Gastroesophageal sphincter (tissue), 4 donors: ENCODE measurements at regions not wholly inside any gene's neighbourhood (a gene's known extent, or its start where the extent isn't known, plus 50 kb on each side); places are given as distances from the start of the nearest gene placed in this dataset.

ENCODE experiments used
- ATAC-seq: fragments of 150-250 bp; one replicate; pipeline ENCODE4 v1.9.1; 2016; ENCODE audit warnings: mild to moderate bottlenecking, moderate library complexity
- H3K27ac ChIP-seq, 4 donors: fragments of 200-600 bp; sonication (generic) in 3 of 4; 1 replicate in 3 of 4; 2 replicates in 1 of 4; pipeline ENCODE4 v1.5.1; 2016 to 2019
- H3K27me3 ChIP-seq: fragments of 200-600 bp; sonication (generic); one replicate; pipeline ENCODE4 v1.5.1; 2019
- H3K36me3 ChIP-seq, 2 donors: fragments of 200-600 bp; sonication (generic); one replicate each; pipeline ENCODE4 v1.5.1; 2019; ENCODE audit warnings: control low read depth in 1 of 2
- H3K4me1 ChIP-seq, 3 donors: fragments of 200-600 bp; sonication (generic); 1 replicate in 2 of 3; 2 replicates in 1 of 3; pipeline ENCODE4 v1.5.1; 2016 to 2019; ENCODE audit warnings: control low read depth in 2 of 3
- H3K4me3 ChIP-seq, 2 donors: fragments of 200-600 bp; sonication (generic); one replicate each; pipeline ENCODE4 v1.5.1; 2019; ENCODE audit warnings: mild to moderate bottlenecking in 1 of 2, moderate library complexity in 1 of 2
- H3K9me3 ChIP-seq, 3 donors: fragments of 200-600 bp; sonication (generic); one replicate each; pipeline ENCODE4 v1.5.1; 2017 to 2019; ENCODE audit warnings: control low read depth in 2 of 3
- EP300 ChIP-seq: sonication (generic); formaldehyde crosslinking; IDR thresholded peaks from one replicate; pipeline ENCODE4 v1.6.1; 2017; ENCODE audit warnings: antibody characterized with exemption, mild to moderate bottlenecking
- POLR2A ChIP-seq, 2 donors: fragments of 450-650 bp; IDR thresholded peaks; one replicate each; pipeline ENCODE4 v1.6.1; 2017; ENCODE audit warnings: antibody characterized with exemption in 2 of 2, mild to moderate bottlenecking in 2 of 2, moderate library complexity in 1 of 2
- POLR2AphosphoS5 ChIP-seq: sonication (generic); formaldehyde crosslinking; IDR thresholded peaks from one replicate; pipeline ENCODE4 v1.6.1; 2017; ENCODE audit warnings: antibody characterized with exemption
- WGBS, 2 donors: methylation state at CpG; one replicate each; pipeline ENCODE4 v1.1.5; 2018; ENCODE audit warnings: low coverage in 1 of 2; 5-methylcytosine and 5-hydroxymethylcytosine counted together
- TF ChIP-seq, protein P1 (sequence below), 4 experiments: fragments of 200-600 bp in 2 of 4; fragments of 450-650 bp in 2 of 4; sonication (generic) in 1 of 4; IDR thresholded peaks; one replicate each; pipeline ENCODE4 v1.5.1; 2017 to 2019; ENCODE audit warnings: antibody characterized with exemption in 4 of 4, mild to moderate bottlenecking in 2 of 4, moderate library complexity in 2 of 4

DNA sequence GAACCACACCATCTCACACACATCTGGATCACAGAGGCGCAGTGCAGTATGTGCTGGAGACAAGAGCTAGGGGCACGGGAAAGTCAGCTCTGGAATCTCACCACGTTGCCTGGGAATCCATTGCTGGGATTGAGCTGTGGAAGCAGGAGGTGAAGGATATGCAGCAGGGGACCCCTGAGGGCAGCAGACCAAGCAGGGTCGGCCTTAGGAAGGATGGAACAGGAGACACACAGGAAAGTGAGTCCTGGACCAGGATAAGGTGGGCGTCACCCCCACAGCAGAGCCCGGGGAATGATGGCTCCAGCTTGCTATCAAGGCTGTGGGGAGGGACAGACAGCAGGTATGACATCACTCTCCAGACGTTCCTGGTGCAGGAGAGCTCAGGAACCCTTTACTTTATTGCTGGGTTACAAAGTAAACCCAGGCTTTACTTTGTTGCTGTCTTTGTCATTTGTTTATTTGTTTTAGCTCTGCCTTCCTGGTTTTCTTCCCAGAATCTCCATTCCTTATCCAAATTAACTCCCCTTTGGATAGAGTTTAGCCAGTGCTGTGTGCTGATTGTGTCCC, 329.8 kb upstream of the MYT1L start:
- TF ChIP-seq, protein P1, sequence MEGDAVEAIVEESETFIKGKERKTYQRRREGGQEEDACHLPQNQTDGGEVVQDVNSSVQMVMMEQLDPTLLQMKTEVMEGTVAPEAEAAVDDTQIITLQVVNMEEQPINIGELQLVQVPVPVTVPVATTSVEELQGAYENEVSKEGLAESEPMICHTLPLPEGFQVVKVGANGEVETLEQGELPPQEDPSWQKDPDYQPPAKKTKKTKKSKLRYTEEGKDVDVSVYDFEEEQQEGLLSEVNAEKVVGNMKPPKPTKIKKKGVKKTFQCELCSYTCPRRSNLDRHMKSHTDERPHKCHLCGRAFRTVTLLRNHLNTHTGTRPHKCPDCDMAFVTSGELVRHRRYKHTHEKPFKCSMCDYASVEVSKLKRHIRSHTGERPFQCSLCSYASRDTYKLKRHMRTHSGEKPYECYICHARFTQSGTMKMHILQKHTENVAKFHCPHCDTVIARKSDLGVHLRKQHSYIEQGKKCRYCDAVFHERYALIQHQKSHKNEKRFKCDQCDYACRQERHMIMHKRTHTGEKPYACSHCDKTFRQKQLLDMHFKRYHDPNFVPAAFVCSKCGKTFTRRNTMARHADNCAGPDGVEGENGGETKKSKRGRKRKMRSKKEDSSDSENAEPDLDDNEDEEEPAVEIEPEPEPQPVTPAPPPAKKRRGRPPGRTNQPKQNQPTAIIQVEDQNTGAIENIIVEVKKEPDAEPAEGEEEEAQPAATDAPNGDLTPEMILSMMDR (IDR thresholded peaks at IDR 0.05), result no peak
- H3K4me3 ChIP-seq, result no peak overlapping the region
- H3K27ac ChIP-seq, result no peak overlapping the region
- no peaks in the 10 kb centered on the region for H3K9me3 ChIP-seq
- H3K4me1 ChIP-seq, result peaks cover 0 to 46% (median 0%) of the 10 kb centered on the region in 3 donors
- WGBS, 2 donors, result 63 to 83% methylated on average over 1 to 4 of the region's 7 CpGs
- no peaks in the 10 kb centered on the region for H3K27me3 ChIP-seq
- no peaks in the 10 kb centered on the region for H3K36me3 ChIP-seq
- no peak for ATAC-seq

DNA sequence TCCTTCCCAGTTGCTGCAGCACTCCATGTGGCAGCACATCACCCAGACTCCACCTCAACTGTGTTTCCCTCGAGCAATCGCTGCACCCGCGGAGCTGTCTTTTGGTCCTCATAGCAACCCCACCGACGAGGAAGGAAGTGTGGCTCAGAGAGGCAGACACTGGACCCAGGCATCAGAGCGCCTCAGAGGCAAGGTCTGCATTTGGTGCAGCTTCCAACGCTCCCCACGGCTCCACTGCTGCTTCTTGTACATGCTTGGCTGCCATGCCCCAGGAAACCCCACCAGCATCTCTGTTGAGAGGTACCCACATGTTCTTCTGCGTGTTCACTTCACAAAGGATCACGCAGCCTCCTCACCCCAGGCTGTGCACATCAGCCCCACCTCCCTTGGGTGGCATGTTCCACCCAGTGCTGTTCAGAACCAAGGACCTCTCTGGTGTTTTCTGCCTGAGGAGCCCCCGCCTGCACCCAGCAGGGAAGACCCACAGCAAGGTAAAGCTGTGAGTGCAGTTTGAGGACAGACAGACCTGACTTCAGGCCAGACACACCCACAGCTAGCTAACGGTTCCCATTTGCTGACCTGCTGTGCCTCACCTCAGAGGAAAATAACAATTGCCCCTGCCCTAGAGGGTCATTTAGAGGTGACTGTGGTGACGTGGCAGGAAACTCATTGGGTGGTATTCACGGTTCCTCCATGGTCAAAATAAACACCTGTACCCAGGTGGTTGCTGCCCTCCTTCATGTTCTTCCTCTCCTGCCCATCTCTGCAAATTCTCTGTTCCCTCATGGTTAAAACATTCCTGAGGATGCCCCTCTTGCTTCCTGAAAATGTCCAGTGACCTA, 326.3 kb upstream of the MYT1L start:
- TF ChIP-seq, protein P1 (IDR thresholded peaks at IDR 0.05), result no peak
- TF ChIP-seq POLR2AphosphoS5 (no peak), POLR2A (IDR thresholded peaks at IDR 0.05) (no peak), EP300 (no peak)
- Histone ChIP-seq H3K36me3 (no peaks in the 10 kb centered on the region), H3K9me3 (no peaks in the 10 kb centered on the region), H3K27me3 (no peaks in the 10 kb centered on the region), H3K27ac (no peak overlapping the region), H3K4me3 (no peak overlapping the region), H3K4me1 (peaks cover 0 to 35% (median 0%) of the 10 kb centered on the region in 3 donors)
- WGBS, 2 donors, result 80% methylated on average over 3 of the region's 15 CpGs; no CpG with 5 or more reads in 1 of the 2 donors
- ATAC-seq, result no peak

DNA sequence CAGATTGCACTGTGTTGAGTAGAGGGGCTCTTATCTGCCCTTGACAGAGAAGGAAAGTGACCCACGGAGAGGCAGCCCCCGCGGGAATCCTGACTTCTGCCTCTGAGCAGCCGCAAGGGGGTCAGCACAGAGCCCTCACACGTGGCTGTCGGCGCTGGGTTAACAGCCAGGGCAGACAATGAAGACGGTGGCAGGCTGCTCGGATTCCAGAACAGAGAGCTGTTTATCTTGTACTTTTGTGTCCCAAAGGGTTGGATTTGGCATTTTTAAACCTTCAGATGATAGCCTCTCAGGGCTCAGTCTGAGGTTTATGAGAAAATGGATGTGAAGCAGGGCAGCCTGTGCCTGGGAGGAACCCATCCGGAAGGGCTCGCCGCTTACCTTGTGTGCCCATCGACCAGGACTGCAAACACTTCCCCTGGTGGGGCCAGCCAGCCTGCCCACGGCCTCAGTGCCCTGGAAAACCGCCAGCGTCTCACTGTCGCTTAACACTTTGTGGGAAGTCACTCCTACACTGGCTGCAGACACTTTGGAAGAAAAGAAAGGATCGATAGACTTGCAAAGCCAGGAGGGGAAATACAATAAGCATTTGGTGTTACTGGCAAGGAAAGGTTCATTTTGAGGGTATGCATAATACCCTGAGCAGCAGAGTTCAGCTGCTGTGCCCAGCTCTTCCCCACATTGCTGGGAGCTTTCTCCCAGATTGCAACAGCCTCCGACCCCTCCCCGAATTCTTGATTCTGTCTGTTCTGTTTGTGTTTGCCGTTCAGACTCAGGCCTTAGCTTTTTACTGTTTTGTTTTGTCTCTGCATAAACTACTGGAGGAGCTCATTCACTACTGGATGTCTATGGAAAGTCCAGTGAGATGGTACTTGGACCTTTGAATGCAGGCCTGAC, 325.3 kb upstream of the MYT1L start:
- no peak overlapping the region for H3K4me3 ChIP-seq
- ATAC-seq, result no peak

DNA sequence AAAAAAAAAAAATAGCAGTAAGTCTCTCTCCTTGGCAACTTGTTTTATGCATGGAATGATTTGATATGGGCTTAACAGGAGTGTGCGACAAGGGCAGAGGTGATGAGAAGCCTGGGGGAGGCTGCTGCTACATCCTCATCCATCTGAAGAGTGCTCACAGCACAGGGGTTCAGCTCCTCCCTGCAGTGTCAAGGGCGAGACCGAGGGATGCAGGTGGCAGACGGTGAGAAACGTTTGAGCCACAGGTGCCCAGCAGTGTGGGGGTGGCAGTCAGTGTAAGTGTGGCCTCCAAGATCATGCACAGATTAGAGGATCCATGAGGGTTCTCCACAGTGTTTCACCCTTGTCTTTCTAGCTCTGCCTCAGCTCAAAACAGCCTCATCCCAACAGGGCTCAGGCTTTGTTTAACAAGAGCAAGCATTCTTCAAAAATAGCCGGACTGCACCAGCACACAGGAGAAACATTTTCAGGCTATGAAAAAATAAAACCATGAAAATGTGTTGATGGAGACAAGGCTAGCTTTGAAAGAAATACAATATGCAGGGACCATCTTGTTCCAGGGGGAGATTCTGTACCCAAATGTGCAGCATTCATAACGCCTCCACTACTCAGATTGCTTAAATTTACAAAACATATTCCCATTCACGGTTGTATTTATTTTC, 324.5 kb upstream of the MYT1L start:
- Histone ChIP-seq H3K27ac (no peak overlapping the region), H3K4me3 (no peak overlapping the region)

More for the DNA sequence above, 325.3 kb upstream of the MYT1L start:
- peaks cover 0 to 25% (median 0%) of the 10 kb centered on the region in 3 donors for H3K4me1 ChIP-seq
- 26 to 53% methylated on average over 4 to 19 of the region's 21 CpGs for WGBS, 2 donors
- H3K9me3 ChIP-seq, result no peaks in the 10 kb centered on the region
- no peaks in the 10 kb centered on the region for H3K36me3 ChIP-seq
- no peaks in the 10 kb centered on the region for H3K27me3 ChIP-seq
- H3K27ac ChIP-seq, result no peak overlapping the region
- TF ChIP-seq POLR2AphosphoS5, result no peak
- TF ChIP-seq, protein P1 (IDR thresholded peaks at IDR 0.05), result no peak
- no peak for TF ChIP-seq POLR2A (IDR thresholded peaks at IDR 0.05)

More for the DNA sequence above, 324.5 kb upstream of the MYT1L start:
- Histone ChIP-seq H3K27me3 (no peaks in the 10 kb centered on the region), H3K9me3 (no peaks in the 10 kb centered on the region), H3K36me3 (no peaks in the 10 kb centered on the region), H3K4me1 (peaks cover 0 to 18% (median 0%) of the 10 kb centered on the region in 3 donors)
- no peak for TF ChIP-seq EP300
- no peak for TF ChIP-seq POLR2A (IDR thresholded peaks at IDR 0.05)
- TF ChIP-seq, protein P1 (IDR thresholded peaks at IDR 0.05), result no peak
- WGBS, 2 donors, result 34 to 50% methylated on average over 4 to 7 of the region's 8 CpGs
- ATAC-seq, result no peak
